Stimulated activated CD4-positive, alpha-beta T cell treated with anti-CD3 and anti-CD28 coated beads, Interleukin-15, amount 100 ng/mL, for 1 hour (primary cell): ENCODE measurements at regions not wholly inside any gene's neighbourhood (a gene's known extent, or its start where the extent isn't known, plus 50 kb on each side); places are given as distances from the start of the nearest gene placed in this dataset.
"Not testable (repeated sequence)": the region's sequence is repeated elsewhere in the genome, so short reads cannot be mapped to it uniquely, and the experiment has no call there.

Experiments used
- DNase-seq, 2 donors: peaks; one replicate each; pipeline ENCODE4 v3.0.0-alpha.2; 2020; ENCODE audit warnings: low read depth in 1 of 2, low spot score in 1 of 2

GRCh38 chr10:91080776-91081175, 139.7 kb upstream of the PCGF5 start:
- no peak for DNase-seq

GRCh38 chr10:91082447-91082846, 138.0 kb upstream of the PCGF5 start:
- no peak for DNase-seq

GRCh38 chr10:91088300-91089140, 131.9 kb upstream of the PCGF5 start:
- no peak for DNase-seq

- no peak for DNase-seq
Observed at GRCh38 chr10:91090761-91091529, 129.5 kb upstream of the PCGF5 start.

- no peak for DNase-seq
Observed at GRCh38 chr10:91091780-91092179, 128.7 kb upstream of the PCGF5 start.

GRCh38 chr10:91096274-91096673, 124.2 kb upstream of the PCGF5 start:
- no peak for DNase-seq

- no peak for DNase-seq
Observed at GRCh38 chr10:91097313-91097712, 123.2 kb upstream of the PCGF5 start.

- DNase-seq = not testable (repeated sequence)
Observed at GRCh38 chr10:91098021-91098420, 122.4 kb upstream of the PCGF5 start.

GRCh38 chr10:91103384-91104192, 116.9 kb upstream of the PCGF5 start:
- DNase-seq = no peak

GRCh38 chr10:91104193-91105041, 116.0 kb upstream of the PCGF5 start:
- DNase-seq = no peak

- DNase-seq = no peak
Observed at GRCh38 chr10:91105269-91105668, 115.2 kb upstream of the PCGF5 start.

- DNase-seq = no peak
Observed at GRCh38 chr10:91108820-91109219, 111.6 kb upstream of the PCGF5 start.

GRCh38 chr10:91111060-91111459, 109.4 kb upstream of the PCGF5 start:
- DNase-seq = no peak

- DNase-seq = no peak
Observed at GRCh38 chr10:91115618-91116390, 104.7 kb upstream of the PCGF5 start.

- DNase-seq = no peak
Observed at GRCh38 chr10:91117505-91117904, 103.0 kb upstream of the PCGF5 start.

- no peak for DNase-seq
Observed at GRCh38 chr10:91120348-91120747, 100.1 kb upstream of the PCGF5 start.

- no peak for DNase-seq
Observed at GRCh38 chr10:91123261-91123660, 97.2 kb upstream of the PCGF5 start.

- no peak for DNase-seq
Observed at GRCh38 chr10:91124016-91124415, 96.4 kb upstream of the PCGF5 start.

- no peak for DNase-seq
Observed at GRCh38 chr10:91126471-91126870, 94.0 kb upstream of the PCGF5 start.
